GM18508 (cell line): ENCODE measurements at regions not wholly inside any gene's neighbourhood (a gene's known extent, or its start where the extent isn't known, plus 50 kb on each side); places are given as distances from the start of the nearest gene placed in this dataset.

Experiments
- ATAC-seq: cut with Tn5 transposase; IDR thresholded peaks from one replicate; pipeline ENCODE4 v1.9.1; 2021; ENCODE audit warnings: moderate number of reproducible peaks; ENCODE audit not compliant: insufficient read depth, unreplicated experiment

GRCh38 chr7:94054130-94054529 lies 50.0 kb upstream of the BET1 start:
- no peak for ATAC-seq

GRCh38 chr7:94055963-94056362 lies 51.8 kb upstream of the BET1 start:
- no peak for ATAC-seq

- no peak for ATAC-seq
Observed at GRCh38 chr7:94056796-94057207, 52.6 kb upstream of the BET1 start.

GRCh38 chr7:94057955-94058354 lies 53.8 kb upstream of the BET1 start:
- ATAC-seq, result no peak

GRCh38 chr7:94059746-94060145 lies 55.6 kb upstream of the BET1 start:
- no peak for ATAC-seq

GRCh38 chr7:94060752-94061151 lies 56.6 kb upstream of the BET1 start:
- ATAC-seq, result peak; percentile 38

- ATAC-seq, result no peak
Observed at GRCh38 chr7:94061326-94061725, 57.2 kb upstream of the BET1 start.

GRCh38 chr7:94062372-94062771 lies 58.2 kb upstream of the BET1 start:
- ATAC-seq, result no peak

GRCh38 chr7:94064541-94065191 lies 60.5 kb upstream of the BET1 start:
- no peak for ATAC-seq

- ATAC-seq, result no peak
Observed at GRCh38 chr7:94067047-94067446, 62.9 kb upstream of the BET1 start.

- no peak for ATAC-seq
Observed at GRCh38 chr7:94067506-94067905, 63.4 kb upstream of the BET1 start.

- peak; percentile 82 for ATAC-seq
Observed at GRCh38 chr7:94069162-94069739, 65.1 kb upstream of the BET1 start.

GRCh38 chr7:94080551-94080950 lies 76.4 kb upstream of the BET1 start:
- no peak for ATAC-seq

- ATAC-seq, result no peak
Observed at GRCh38 chr7:94082126-94082525, 78.0 kb upstream of the BET1 start.

- ATAC-seq, result peak; percentile 99
Observed at GRCh38 chr7:94087664-94088352, 83.7 kb upstream of the BET1 start.

- no peak for ATAC-seq
Observed at GRCh38 chr7:94088560-94088959, 84.4 kb upstream of the BET1 start.

GRCh38 chr7:94089806-94090205 lies 85.7 kb upstream of the BET1 start:
- no peak for ATAC-seq

- ATAC-seq, result no peak
Observed at GRCh38 chr7:94092980-94093379, 88.8 kb upstream of the BET1 start.

- ATAC-seq, result no peak
Observed at GRCh38 chr7:94094298-94094697, 90.1 kb upstream of the BET1 start.

GRCh38 chr7:94095316-94096009 lies 91.3 kb upstream of the BET1 start:
- no peak for ATAC-seq

- no peak for ATAC-seq
Observed at GRCh38 chr7:94099679-94100078, 95.5 kb upstream of the BET1 start.
